Ovary (tissue), 7 donors: ENCODE measurements at regions not wholly inside any gene's neighbourhood (a gene's known extent, or its start where the extent isn't known, plus 50 kb on each side); places are given as distances from the start of the nearest gene placed in this dataset.

Experiments
- DNase-seq, 5 donors: peaks; one replicate each; pipeline ENCODE4 v3.0.0-alpha.2; 2019 to 2020
- H3K27ac ChIP-seq, 2 donors: fragments of 200-600 bp; one replicate each; pipeline versions ENCODE4 v1.5.1 to v1.8.0; 2019 to 2022
- H3K27me3 ChIP-seq: fragments of 200-600 bp; one replicate; pipeline ENCODE4 v1.8.0; 2022
- H3K36me3 ChIP-seq: fragments of 200-600 bp; sonication (generic); one replicate; pipeline ENCODE4 v1.5.1; 2019
- H3K4me1 ChIP-seq: one replicate; pipeline ENCODE4 v1.8.1; 2013; ENCODE audit warnings: mild to moderate bottlenecking, moderate library complexity; ENCODE audit not compliant: insufficient read depth
- H3K4me3 ChIP-seq: fragments of 200-600 bp; sonication (generic); one replicate; pipeline ENCODE4 v1.5.1; 2017
- H3K9me3 ChIP-seq, 2 donors: fragments of 200-600 bp in 1 of 2; sonication (generic) in 1 of 2; one replicate each; pipeline versions ENCODE4 v1.5.1 to v1.8.1; 2013 to 2019; ENCODE audit warnings: mild to moderate bottlenecking in 1 of 2, moderate library complexity in 1 of 2
- EP300 ChIP-seq: sonication (generic); formaldehyde crosslinking; IDR thresholded peaks from one replicate; pipeline ENCODE4 v1.6.1; 2017; ENCODE audit warnings: antibody characterized with exemption
- POLR2A ChIP-seq: fragments of 450-650 bp; IDR thresholded peaks from one replicate; pipeline ENCODE4 v1.6.1; 2017; ENCODE audit warnings: antibody characterized with exemption, mild to moderate bottlenecking, moderate library complexity
- WGBS, 3 donors: extraction: QIAGEN DNeasy Blood & Tissue Kit in 1 of 3; methylation state at CpG; one replicate each; pipeline versions ENCODE4 v1.1.5 to v1.1.7; 2013 to 2017; 5-methylcytosine and 5-hydroxymethylcytosine counted together
- intact Hi-C, 4 donors: fragments of 100-400 bp; cut with DNase I; formaldehyde crosslinking; loops; one replicate each; pipeline versions ENCODE4 v1.11.0 to v1.15.1; 2022 to 2023
- TF ChIP-seq, protein P1 (sequence below), 3 donors: fragments of 450-650 bp in 2 of 3; fragments of 200-600 bp in 1 of 3; IDR thresholded peaks; one replicate each; pipeline versions ENCODE4 v1.5.1 to v1.8.0; 2016 to 2022; ENCODE audit warnings: antibody characterized with exemption in 3 of 3, mild to moderate bottlenecking in 1 of 3
- donor health status: DM: no; HTN: no; CAD: no; lungs with moderate emphysema.
- donor health status: DM: no; HTN: no; CAD: no.
- donor health status: Bipolar disorder and iron deficiency.
- donor health status: DM: no; HTN: no; CAD: no.
- donor health status: DM: yes; HTN: yes; CAD: no.

DNA sequence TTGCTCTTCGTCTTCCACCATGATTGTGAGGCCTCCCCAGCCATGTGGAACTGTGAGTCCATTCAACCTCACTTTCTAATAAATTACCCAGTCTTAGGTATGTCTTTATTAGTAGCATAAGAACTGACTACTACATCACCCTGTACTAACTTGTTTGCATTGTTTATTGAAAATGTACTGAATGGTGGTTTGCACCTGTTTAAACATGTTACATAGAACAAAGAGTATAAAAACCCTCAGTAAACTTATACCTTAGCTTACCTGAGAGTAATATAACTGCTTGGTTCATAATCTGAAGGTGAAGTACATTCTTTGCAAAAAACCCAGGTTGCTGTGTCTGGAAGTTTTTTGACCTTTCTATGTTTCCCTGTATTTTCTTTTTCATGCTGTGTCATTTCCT is 777.8 kb downstream of the TBC1D32 start:
- H3K27ac ChIP-seq: no peak overlapping the region
- H3K27me3 ChIP-seq: no peaks in the 10 kb centered on the region
- no peaks in the 10 kb centered on the region for H3K9me3 ChIP-seq
- no peak for TF ChIP-seq POLR2A
- no peak for TF ChIP-seq EP300
- TF ChIP-seq, protein P1, sequence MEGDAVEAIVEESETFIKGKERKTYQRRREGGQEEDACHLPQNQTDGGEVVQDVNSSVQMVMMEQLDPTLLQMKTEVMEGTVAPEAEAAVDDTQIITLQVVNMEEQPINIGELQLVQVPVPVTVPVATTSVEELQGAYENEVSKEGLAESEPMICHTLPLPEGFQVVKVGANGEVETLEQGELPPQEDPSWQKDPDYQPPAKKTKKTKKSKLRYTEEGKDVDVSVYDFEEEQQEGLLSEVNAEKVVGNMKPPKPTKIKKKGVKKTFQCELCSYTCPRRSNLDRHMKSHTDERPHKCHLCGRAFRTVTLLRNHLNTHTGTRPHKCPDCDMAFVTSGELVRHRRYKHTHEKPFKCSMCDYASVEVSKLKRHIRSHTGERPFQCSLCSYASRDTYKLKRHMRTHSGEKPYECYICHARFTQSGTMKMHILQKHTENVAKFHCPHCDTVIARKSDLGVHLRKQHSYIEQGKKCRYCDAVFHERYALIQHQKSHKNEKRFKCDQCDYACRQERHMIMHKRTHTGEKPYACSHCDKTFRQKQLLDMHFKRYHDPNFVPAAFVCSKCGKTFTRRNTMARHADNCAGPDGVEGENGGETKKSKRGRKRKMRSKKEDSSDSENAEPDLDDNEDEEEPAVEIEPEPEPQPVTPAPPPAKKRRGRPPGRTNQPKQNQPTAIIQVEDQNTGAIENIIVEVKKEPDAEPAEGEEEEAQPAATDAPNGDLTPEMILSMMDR (IDR thresholded peaks at IDR 0.05): no peak
- 76 to 97% (median 84%) methylated on average over 1 of the region's 1 CpG for WGBS, 3 donors
- H3K36me3 ChIP-seq: no peaks in the 10 kb centered on the region
- H3K4me3 ChIP-seq: no peak overlapping the region
- intact Hi-C loops: no loop called here
- no peaks in the 10 kb centered on the region for H3K4me1 ChIP-seq
- no peak for DNase-seq

GRCh38 chr6:120553353-120553752 is 780.9 kb downstream of the TBC1D32 start:
- Histone ChIP-seq H3K4me1 (no peaks in the 10 kb centered on the region), H3K36me3 (no peaks in the 10 kb centered on the region), H3K27ac (no peak overlapping the region), H3K9me3 (no peaks in the 10 kb centered on the region), H3K4me3 (no peak overlapping the region), H3K27me3 (no peaks in the 10 kb centered on the region)
- WGBS, 3 donors: 89 to 92% (median 92%) methylated on average over 4 of the region's 4 CpGs
- no peak for DNase-seq
- intact Hi-C loops: no loop called here
- no peak for TF ChIP-seq EP300

- TF ChIP-seq, protein P1 (IDR thresholded peaks at IDR 0.05): no peak
- no peak overlapping the region for H3K4me3 ChIP-seq
Measured at GRCh38 chr6:120545353-120545752, 788.9 kb downstream of the TBC1D32 start.

DNA sequence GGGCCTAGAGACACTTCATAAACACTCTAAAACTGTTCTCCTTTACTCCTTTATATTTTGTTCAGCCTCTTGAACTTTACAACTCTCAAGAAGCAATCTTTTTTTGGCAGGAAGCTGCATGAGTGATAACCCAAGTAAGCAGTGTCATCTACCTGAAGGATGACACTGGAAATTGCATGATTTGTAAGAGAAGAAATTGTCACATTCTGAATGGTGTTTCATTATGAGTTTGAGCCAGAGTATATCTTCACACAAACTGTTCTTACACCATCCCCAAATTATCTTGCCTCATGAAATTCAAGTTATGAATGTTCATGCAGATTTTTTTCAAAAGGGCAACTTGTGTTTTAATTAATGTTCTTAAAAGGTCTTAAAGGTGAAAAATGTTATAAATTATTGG is 799.3 kb downstream of the TBC1D32 start:
- no peak for DNase-seq
- Histone ChIP-seq H3K9me3 (no peaks in the 10 kb centered on the region), H3K4me3 (no peak overlapping the region), H3K27ac (no peak overlapping the region), H3K36me3 (no peaks in the 10 kb centered on the region), H3K4me1 (no peaks in the 10 kb centered on the region), H3K27me3 (no peaks in the 10 kb centered on the region)
- no peak for TF ChIP-seq EP300
- no peak for TF ChIP-seq POLR2A
- TF ChIP-seq, protein P1 (IDR thresholded peaks at IDR 0.05): no peak
- intact Hi-C loops: no loop called here

More at GRCh38 chr6:120545353-120545752, 788.9 kb downstream of the TBC1D32 start:
- no peaks in the 10 kb centered on the region for H3K4me1 ChIP-seq
- WGBS, 3 donors: 73 to 83% (median 79%) methylated on average over 2 of the region's 2 CpGs
- no peaks in the 10 kb centered on the region for H3K9me3 ChIP-seq
- H3K27me3 ChIP-seq: no peaks in the 10 kb centered on the region
- H3K36me3 ChIP-seq: no peaks in the 10 kb centered on the region
- intact Hi-C loops: no loop called here
- DNase-seq: no peak
- H3K27ac ChIP-seq: no peak overlapping the region

GRCh38 chr6:120526576-120526975 is 807.7 kb downstream of the TBC1D32 start:
- no peak for DNase-seq
- 65 to 75% (median 72%) methylated on average over 2 of the region's 2 CpGs for WGBS, 3 donors
- no peak for TF ChIP-seq POLR2A
- TF ChIP-seq EP300: no peak
- TF ChIP-seq, protein P1 (IDR thresholded peaks at IDR 0.05): no peak
- no peaks in the 10 kb centered on the region for H3K27me3 ChIP-seq
- H3K9me3 ChIP-seq: no peaks in the 10 kb centered on the region
- no peak overlapping the region for H3K27ac ChIP-seq
- intact Hi-C loops: no loop called here
- no peaks in the 10 kb centered on the region for H3K4me1 ChIP-seq
- H3K4me3 ChIP-seq: no peak overlapping the region
- H3K36me3 ChIP-seq: no peaks in the 10 kb centered on the region
